HG02678 (cell line): ENCODE measurements at regions not wholly inside any gene's neighbourhood (a gene's known extent, or its start where the extent isn't known, plus 50 kb on each side); places are given as distances from the start of the nearest gene placed in this dataset.

Experiments used
- ATAC-seq: cut with Tn5 transposase; IDR thresholded peaks from one replicate; pipeline ENCODE4 v1.9.1; 2021; ENCODE audit warnings: mild to moderate bottlenecking, moderate library complexity; ENCODE audit not compliant: unreplicated experiment

DNA sequence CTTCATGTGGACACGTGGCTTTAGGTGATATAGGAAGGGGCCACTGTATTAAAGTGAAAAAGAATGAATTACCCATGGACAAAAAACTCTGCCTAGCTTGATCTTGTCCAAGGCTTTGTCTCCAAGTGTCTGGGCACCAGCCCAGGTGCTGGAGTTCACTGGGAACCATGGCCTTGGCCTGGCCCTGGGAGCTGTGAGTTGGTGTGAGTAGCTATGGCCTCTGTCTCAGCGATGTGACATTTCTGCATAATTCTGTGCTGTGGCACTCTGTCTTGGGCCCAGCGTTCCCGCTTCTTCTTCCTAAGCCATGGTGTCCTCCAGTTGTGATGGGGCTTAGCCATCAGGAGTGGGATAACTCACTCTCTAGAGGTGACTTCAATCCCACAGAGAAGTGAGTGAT, 119.0 kb upstream of the PPP2R2D start:
- ATAC-seq, result no peak

GRCh38 chr10:131784363-131785120, 116.3 kb upstream of the PPP2R2D start:
- ATAC-seq, result no peak

DNA sequence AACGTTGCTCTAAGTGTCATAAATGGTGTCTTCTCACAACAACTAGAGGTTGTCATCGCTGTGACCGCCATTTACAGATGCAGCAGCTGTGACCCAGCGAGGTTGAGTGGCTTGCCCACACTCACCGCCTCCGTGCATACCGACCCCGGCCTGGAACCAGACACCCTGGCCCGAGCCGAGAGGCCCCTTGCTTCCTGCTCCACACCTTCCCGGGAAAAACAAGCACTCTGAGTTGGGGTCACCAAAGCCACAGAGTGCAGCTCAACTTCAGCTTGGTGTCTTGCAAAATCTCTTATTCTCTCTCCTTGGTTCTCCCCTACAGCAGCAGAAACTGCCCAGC, 115.7 kb upstream of the PPP2R2D start:
- no peak for ATAC-seq

DNA sequence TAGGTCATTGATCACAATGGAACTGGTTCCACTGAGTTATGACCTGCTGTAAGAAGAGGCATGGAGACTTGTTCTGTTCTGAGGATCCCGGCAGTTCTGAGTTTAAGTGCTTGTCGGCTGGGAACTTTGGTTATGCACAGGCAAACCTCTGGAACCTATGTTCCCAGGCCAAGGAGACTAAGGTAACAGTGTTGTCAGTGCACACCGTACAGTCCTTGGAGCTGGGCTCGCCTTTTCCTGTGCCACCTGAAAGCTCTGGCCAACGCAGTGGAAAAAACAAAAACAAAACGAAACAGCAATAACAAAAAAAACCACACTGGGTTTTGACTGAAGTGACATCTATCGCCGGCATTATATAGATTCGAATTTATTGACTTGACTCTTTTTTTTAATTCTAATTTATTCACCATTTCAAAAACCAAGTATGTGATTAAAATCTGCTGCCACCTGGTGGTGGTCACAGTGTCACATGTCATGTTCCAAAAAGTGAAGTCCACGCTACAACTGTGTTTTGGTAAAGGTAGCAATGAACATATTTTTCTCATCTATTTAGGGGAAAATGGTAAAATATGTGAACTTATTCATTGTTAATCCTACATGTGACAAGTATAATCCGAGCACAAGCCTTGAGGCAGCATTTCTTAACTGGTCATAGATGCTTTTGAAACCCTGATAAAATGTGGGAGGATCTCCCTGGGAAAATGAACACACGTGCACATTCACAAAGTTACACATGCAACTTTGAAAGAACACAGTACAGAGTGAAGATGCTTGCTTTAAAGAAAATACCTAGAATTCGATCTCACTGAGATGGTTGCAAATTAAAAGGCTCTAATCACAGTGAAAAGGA, 113.8 kb upstream of the PPP2R2D start:
- no peak for ATAC-seq

- no peak for ATAC-seq
Measured at GRCh38 chr10:131787961-131788360, 112.8 kb upstream of the PPP2R2D start.

DNA sequence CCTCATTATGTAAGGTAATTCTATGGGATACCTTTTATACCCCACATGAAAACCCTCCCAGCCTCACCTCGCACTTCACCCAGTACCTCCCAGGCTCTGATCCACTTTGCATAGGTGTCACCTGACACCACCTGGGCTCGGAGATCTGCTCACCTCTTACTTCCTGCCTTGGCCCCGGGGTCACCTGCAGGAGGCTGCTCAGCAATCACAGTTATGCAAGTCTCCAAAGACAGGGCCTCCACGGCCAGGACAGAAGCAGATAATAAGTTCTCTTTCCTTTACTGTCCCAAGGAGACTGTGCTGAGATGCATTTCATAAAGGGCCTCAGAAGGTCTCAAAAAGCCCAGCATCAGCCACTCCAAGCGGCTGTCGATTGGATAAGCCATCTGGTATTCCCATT, 112.4 kb upstream of the PPP2R2D start:
- ATAC-seq, result no peak

- ATAC-seq, result no peak
Measured at GRCh38 chr10:131789516-131789915, 111.3 kb upstream of the PPP2R2D start.

GRCh38 chr10:131790021-131790420, 110.8 kb upstream of the PPP2R2D start:
- no peak for ATAC-seq

GRCh38 chr10:131792011-131792651, 108.7 kb upstream of the PPP2R2D start:
- ATAC-seq, result no peak

DNA sequence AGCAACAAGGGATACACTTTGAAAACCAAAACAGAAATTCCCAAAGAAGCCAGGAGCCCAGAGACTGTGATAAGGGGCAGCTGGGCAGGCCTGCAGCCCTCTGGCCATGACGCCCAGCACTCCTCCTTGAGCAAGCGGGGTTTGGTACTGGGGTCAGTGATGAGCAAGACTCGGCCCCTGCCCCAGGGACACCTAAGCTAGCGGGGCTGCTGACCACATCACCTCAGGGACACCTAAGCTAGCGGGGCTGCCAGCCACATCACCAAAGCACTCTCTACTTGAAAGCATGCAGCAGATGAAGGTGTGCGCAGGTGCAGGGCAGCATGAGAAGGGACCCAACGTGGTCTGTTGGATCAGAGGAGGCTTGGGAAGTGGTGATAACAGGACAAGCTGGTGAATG, 108.0 kb upstream of the PPP2R2D start:
- no peak for ATAC-seq

GRCh38 chr10:131795761-131796160, 105.0 kb upstream of the PPP2R2D start:
- no peak for ATAC-seq

GRCh38 chr10:131797626-131798025, 103.2 kb upstream of the PPP2R2D start:
- ATAC-seq, result no peak

GRCh38 chr10:131799429-131799828, 101.4 kb upstream of the PPP2R2D start:
- no peak for ATAC-seq

DNA sequence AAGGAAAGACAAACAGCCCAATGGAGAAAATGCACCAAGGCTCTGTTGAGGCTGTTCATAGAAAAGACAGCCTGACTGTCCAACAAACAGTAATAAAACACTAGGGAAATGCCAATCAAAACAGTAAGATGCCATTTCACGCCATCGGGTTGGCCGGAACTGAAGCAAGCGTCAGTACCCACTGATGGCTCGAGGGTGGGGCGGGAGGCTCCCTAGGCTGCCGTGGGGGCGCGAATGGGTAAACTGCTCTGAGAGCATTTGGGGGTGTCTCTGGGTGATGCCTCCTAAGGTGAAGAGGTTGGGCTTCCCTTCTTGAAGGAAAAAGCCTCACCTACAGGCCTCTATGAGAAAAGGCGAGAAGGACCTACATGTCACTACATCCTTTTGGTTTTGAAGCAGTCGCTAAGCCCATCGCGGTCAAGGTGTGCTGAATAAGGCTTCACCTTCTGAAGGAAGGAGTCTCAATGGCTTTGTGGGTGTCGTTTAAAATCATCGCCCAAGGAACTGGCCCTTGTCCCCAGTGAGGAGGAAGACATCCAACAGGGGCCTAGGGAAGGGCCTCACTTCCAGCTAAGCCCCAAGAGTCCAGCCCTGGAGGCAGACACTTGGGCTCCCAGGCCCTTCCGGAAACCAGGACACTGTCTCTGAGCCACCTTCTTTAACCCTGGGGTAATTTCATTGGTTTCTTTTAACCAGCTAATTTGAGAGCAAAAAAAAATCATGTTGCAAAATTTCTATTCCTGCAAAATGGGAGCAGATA, 98.5 kb upstream of the PPP2R2D start:
- no peak for ATAC-seq

- ATAC-seq, result no peak
Measured at GRCh38 chr10:131802996-131803395, 97.8 kb upstream of the PPP2R2D start.

DNA sequence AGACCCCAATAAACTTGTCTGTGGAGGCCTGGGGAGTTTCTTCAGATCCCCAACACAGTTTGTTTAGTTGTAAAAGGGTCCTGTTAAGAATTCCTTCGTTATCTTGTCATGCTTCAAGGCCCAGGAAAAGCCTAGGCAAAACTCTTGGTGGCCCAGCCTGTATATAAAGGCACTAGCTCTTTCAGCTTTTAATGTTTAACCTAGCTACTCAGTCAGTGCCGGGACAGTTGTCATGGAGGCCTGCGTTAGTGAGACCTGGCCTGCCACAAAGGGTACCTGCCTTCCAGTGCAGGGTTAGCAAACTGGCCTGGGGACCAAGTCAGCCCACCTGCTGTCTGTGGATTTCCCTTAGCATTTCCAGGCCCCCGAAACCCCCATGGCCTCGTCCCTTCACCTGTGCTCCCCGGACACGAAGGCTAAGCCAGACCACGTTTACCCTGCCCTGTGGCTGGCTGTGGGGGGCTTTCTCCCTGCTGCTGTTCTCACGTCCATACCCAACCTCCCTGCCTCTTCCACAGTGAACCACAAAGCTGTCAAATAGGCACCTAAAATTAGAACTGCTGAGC, 96.9 kb upstream of the PPP2R2D start:
- no peak for ATAC-seq

- ATAC-seq, result no peak
Measured at GRCh38 chr10:131804551-131805295, 96.1 kb upstream of the PPP2R2D start.

DNA sequence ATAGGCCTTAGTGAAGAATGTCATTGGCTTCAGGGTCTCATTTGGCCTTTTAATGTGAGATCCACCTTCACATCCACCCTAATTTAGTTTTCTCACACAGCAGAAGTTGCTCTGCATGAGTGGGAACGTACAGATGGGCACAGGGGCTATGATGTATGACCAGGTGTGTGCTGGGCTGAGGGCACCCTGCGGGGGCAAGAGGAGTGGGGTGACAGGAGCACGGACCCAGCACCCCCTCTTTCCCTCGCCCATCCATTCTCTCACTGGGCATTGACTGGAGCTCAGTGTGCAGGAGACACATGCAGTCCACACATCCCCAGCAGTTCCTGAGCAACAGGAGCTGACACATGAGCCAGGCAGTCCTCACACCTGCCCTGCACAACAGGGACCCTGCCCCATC, 95.1 kb upstream of the PPP2R2D start:
- no peak for ATAC-seq

DNA sequence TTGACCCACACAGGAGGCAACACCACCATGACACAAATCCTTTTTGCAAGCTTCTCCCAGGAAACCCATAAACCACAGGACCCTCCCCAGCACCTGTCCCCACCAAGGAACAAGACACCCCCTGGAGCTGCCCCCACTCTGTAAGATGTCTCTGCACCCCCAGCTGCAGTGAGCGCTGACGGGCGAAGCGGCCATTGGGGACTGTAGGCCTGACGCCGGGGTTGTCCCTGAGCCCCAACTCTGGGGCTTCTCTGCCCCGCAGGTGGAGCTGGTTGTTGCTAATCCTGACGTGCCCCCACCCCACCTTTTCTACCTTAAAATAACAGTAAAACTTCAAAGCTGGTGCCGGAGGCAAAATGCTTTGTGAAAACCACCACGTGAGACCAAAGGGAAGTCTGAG, 94.7 kb upstream of the PPP2R2D start:
- no peak for ATAC-seq

- no peak for ATAC-seq
Measured at GRCh38 chr10:131806646-131807317, 94.0 kb upstream of the PPP2R2D start.
